ENCODE measurements at regions not wholly inside any gene's neighbourhood (a gene's known extent, or its start where the extent isn't known, plus 50 kb on each side); places are given as distances from the start of the nearest gene placed in this dataset.
"Not testable (repeated sequence)": the region's sequence is repeated elsewhere in the genome, so short reads cannot be mapped to it uniquely, and the experiment has no call there.

DNA sequence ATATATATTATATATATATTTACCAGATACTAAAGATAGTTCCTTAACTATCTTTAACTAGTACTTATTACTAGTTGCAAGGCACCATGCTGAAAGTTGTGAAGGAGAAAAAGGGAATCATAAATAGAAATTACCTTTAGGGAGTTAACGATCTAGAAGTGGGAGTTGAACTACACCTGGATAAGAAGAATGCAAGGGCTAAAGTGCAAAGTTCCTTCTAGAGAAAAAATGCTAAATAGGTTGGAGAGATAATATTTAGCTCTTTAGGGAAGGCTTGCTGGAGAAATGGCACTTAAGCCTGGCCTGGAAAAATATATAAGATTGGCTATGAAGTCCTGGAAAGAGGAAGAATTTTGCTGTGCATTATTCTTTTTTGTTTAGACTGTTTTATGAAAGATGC lies 130.6 kb upstream of the IGSF10 start:
- no peaks in the 10 kb centered on the region for H3K27me3 ChIP-seq
- H3K4me3 ChIP-seq: no peak overlapping the region
- TF ChIP-seq, protein P1, sequence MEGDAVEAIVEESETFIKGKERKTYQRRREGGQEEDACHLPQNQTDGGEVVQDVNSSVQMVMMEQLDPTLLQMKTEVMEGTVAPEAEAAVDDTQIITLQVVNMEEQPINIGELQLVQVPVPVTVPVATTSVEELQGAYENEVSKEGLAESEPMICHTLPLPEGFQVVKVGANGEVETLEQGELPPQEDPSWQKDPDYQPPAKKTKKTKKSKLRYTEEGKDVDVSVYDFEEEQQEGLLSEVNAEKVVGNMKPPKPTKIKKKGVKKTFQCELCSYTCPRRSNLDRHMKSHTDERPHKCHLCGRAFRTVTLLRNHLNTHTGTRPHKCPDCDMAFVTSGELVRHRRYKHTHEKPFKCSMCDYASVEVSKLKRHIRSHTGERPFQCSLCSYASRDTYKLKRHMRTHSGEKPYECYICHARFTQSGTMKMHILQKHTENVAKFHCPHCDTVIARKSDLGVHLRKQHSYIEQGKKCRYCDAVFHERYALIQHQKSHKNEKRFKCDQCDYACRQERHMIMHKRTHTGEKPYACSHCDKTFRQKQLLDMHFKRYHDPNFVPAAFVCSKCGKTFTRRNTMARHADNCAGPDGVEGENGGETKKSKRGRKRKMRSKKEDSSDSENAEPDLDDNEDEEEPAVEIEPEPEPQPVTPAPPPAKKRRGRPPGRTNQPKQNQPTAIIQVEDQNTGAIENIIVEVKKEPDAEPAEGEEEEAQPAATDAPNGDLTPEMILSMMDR (IDR thresholded peaks at IDR 0.05): no peak
- no peaks in the 10 kb centered on the region for H3K36me3 ChIP-seq
- no peak overlapping the region for H3K27ac ChIP-seq
- no peaks in the 10 kb centered on the region for H3K9me3 ChIP-seq
- no peak for DNase-seq
- intact Hi-C loops (cut with DNase I; ENCODE audit: low total_unique reads): no loop called here
- H3K4me1 ChIP-seq: no peaks in the 10 kb centered on the region

DNA sequence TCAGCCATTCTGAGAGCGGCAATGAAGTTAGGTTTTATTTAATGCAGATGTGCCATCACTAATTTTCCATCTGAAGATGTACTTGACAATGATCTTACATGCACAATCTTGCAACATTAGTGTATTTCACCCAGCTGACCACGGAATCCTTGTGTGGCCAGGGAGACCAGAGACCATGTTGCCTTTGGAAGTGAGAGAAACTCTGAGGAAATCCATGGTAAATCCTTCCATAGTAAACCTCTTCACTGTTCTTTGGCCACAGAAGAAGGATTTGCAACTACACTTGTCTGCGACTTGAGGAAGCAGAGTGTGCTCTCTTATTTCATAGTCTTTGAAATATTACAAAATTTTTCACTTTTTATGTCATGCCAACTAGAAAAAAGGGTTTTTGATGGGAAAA lies 128.4 kb upstream of the IGSF10 start:
- H3K4me3 ChIP-seq: no peak overlapping the region
- no peak overlapping the region for H3K27ac ChIP-seq
- H3K36me3 ChIP-seq: no peaks in the 10 kb centered on the region
- DNase-seq: no peak
- TF ChIP-seq, protein P1 (IDR thresholded peaks at IDR 0.05): no peak
- no peak for TF ChIP-seq POLR2A (IDR thresholded peaks at IDR 0.05)
- H3K27me3 ChIP-seq: no peaks in the 10 kb centered on the region
- no peaks in the 10 kb centered on the region for H3K9me3 ChIP-seq
- no peaks in the 10 kb centered on the region for H3K4me1 ChIP-seq
- intact Hi-C loops (cut with DNase I; ENCODE audit: low total_unique reads): no loop called here

DNA sequence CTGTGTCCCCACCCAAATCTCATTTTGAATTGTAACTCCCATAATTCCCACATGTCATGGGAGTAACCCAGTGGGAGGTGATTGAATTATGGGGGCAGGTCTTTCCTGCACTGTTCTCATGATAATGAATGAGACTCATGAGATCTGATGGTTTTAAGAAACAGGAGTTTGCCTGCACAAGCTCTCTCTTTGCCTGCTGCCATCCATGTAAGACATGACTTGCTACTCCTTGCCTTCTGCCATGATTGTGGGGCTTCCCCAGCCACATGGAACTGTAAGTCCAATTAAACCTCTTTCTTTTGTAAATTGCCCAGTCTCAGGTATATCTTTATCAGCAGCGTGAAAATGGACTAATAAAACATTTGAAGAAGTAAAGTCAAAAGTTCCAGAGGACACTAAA lies 126.8 kb upstream of the IGSF10 start:
- H3K4me3 ChIP-seq; H3K27ac ChIP-seq; H3K36me3 ChIP-seq; H3K9me3 ChIP-seq; H3K27me3 ChIP-seq; DNase-seq; H3K4me1 ChIP-seq; intact Hi-C loops (cut with DNase I; ENCODE audit: low total_unique reads): not testable (repeated sequence)

DNA sequence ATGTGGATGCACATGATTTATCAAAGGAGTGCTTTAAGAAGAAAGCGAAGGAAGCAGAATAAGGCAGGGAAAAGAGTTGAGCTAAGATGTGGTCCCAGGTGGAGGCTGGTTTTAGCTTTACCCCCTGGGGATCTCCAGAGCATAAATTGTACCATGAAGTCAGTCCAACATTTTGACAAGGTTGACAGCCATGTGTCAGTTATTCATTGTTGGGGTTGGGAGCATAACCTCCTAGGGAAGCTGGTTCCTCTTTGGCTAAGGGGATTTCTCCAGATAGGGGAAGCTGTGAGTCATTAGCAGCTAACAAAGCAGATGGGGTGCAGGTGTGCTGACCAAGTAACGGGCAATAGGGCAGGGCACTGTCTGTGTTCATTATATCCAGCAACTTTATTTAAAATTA lies 123.7 kb upstream of the IGSF10 start:
- DNase-seq: no peak
- Histone ChIP-seq H3K4me3 (no peak overlapping the region), H3K36me3 (no peaks in the 10 kb centered on the region), H3K27me3 (no peaks in the 10 kb centered on the region), H3K4me1 (no peaks in the 10 kb centered on the region), H3K27ac (no peak overlapping the region), H3K9me3 (no peaks in the 10 kb centered on the region)
- no peak for TF ChIP-seq POLR2A (IDR thresholded peaks at IDR 0.05)
- TF ChIP-seq, protein P1 (IDR thresholded peaks at IDR 0.05): no peak
- intact Hi-C loops (cut with DNase I; ENCODE audit: low total_unique reads): no loop called here

DNA sequence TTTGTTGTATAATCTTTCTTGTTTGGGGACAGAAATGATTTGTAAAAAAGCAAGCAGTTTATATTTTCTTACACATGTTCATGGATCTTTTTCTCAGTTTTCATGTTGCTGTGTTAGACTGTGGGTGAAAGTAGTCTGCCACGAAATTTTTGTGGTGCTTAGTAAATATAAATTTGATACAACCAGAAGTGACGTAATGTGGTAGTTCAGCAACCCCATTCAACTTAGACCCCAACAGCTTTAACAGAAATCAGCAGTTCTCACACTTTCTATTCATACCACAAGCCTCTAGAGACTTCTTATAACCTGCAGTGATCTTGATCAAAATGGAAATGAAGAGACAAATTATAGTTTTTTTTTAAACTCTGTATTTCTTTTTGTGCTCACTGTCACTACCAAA lies 120.2 kb upstream of the IGSF10 start:
- no peak for TF ChIP-seq POLR2A (IDR thresholded peaks at IDR 0.05)
- TF ChIP-seq, protein P1 (IDR thresholded peaks at IDR 0.05): no peak

DNA sequence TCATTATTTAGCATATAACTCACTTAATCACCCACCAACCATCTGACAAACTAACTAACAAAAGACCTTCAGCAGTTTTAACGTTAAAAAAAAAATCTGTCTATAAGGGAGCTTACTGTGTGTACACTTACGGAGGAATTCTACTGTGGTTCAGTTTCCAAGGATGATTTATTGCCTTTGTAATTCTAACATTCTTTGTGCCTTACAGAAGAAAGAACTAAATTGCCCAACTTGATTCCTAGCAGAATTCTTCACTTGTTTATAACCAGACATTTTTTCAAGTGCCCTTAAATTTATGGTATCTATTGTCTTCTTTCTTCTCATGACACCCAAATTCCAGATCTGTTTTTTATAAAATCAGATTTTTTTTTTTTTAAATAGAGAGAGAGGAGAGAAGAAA lies 119.7 kb upstream of the IGSF10 start:
- Histone ChIP-seq H3K27me3 (no peaks in the 10 kb centered on the region), H3K9me3 (no peaks in the 10 kb centered on the region), H3K4me3 (no peak overlapping the region), H3K4me1 (no peaks in the 10 kb centered on the region), H3K27ac (peak overlapping the region in 1 of 2 donors; percentile 11), H3K36me3 (no peaks in the 10 kb centered on the region)
- intact Hi-C loops (cut with DNase I; ENCODE audit: low total_unique reads): no loop called here
- DNase-seq: no peak
- no peak for TF ChIP-seq POLR2A (IDR thresholded peaks at IDR 0.05)
- TF ChIP-seq, protein P1 (IDR thresholded peaks at IDR 0.05): no peak

More for the DNA sequence above, 120.2 kb upstream of the IGSF10 start:
- Histone ChIP-seq H3K4me3 (no peak overlapping the region), H3K27ac (peak overlapping the region in 1 of 2 donors; percentile 11), H3K9me3 (no peaks in the 10 kb centered on the region), H3K27me3 (no peaks in the 10 kb centered on the region), H3K4me1 (no peaks in the 10 kb centered on the region), H3K36me3 (no peaks in the 10 kb centered on the region)
- intact Hi-C loops (cut with DNase I; ENCODE audit: low total_unique reads): no loop called here
- DNase-seq: no peak

All from uterus (tissue), 3 donors.